ENCODE measurements at regions not wholly inside any gene's neighbourhood (a gene's known extent, or its start where the extent isn't known, plus 50 kb on each side); places are given as distances from the start of the nearest gene placed in this dataset.

DNA sequence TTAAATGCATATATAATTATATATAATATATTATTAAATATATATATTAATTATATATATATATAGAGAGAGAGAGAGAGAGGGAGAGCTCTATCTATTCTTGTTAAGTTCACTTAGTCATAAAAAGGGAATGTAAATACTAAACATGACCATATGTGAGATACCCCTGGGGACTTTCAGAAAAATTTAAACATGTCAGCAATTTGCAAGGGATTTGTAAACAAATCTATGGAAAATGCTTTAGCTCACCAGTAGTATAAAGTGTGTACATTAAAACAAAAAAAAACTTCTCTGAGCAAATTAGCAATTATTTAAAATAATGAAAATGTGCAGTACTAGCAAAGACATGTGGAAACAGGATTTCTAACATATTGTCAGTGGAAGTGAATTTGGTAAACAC is 1755.5 kb downstream of the PCDH19 start:
- no peaks in the 10 kb centered on the region for H3K4me1 ChIP-seq (ENCODE audit: control insufficient read depth in 2 of 2, insufficient read depth in 2 of 2, low read length in 2 of 2)
- no peaks in the 10 kb centered on the region for H3K27me3 ChIP-seq (ENCODE audit: control insufficient read depth in 2 of 2, insufficient read depth in 1 of 2, low read length in 1 of 2)
- H3K36me3 ChIP-seq (ENCODE audit: control insufficient read depth in 2 of 2, insufficient read depth in 2 of 2, low read length in 1 of 2) = no peaks in the 10 kb centered on the region
- DNase-seq (ENCODE audit: low read depth in 6 of 9, low spot score in 9 of 9) = no peak
- H3K9me3 ChIP-seq (ENCODE audit: control insufficient read depth in 2 of 2, insufficient read depth in 1 of 2, low read length in 1 of 2) = no peaks in the 10 kb centered on the region
- no peak overlapping the region for H3K27ac ChIP-seq (ENCODE audit: low read depth in 1 of 2, low read length in 1 of 2)
- H3K4me3 ChIP-seq (ENCODE audit: low read length in 2 of 2) = no peak overlapping the region
